ENCODE measurements at regions not wholly inside any gene's neighbourhood (a gene's known extent, or its start where the extent isn't known, plus 50 kb on each side); places are given as distances from the start of the nearest gene placed in this dataset.

GRCh38 chr1:224805889-224806288, 123.6 kb upstream of the DNAH14 start:
- TF ChIP-seq CTCF (IDR thresholded peaks at IDR 0.05 in 4 of 5, conservative IDR thresholded peaks at IDR 0.05 in 1 of 5) (no peak), POLR2A (IDR thresholded peaks at IDR 0.05) (no peak)

Data from gastrocnemius medialis (tissue), 4 donors.